NCI-H82 treated with DMSO at 0.1 percent for 48 hours (cell line): ENCODE measurements at regions not wholly inside any gene's neighbourhood (a gene's known extent, or its start where the extent isn't known, plus 50 kb on each side); places are given as distances from the start of the nearest gene placed in this dataset.
"Not testable (repeated sequence)": the region's sequence is repeated elsewhere in the genome, so short reads cannot be mapped to it uniquely, and the experiment has no call there.

Source experiments
- DNase-seq: peaks from one replicate; lab custom pipeline; 2025; ENCODE audit not compliant: unreplicated experiment; lab: John Stamatoyannopoulos, UW

DNA sequence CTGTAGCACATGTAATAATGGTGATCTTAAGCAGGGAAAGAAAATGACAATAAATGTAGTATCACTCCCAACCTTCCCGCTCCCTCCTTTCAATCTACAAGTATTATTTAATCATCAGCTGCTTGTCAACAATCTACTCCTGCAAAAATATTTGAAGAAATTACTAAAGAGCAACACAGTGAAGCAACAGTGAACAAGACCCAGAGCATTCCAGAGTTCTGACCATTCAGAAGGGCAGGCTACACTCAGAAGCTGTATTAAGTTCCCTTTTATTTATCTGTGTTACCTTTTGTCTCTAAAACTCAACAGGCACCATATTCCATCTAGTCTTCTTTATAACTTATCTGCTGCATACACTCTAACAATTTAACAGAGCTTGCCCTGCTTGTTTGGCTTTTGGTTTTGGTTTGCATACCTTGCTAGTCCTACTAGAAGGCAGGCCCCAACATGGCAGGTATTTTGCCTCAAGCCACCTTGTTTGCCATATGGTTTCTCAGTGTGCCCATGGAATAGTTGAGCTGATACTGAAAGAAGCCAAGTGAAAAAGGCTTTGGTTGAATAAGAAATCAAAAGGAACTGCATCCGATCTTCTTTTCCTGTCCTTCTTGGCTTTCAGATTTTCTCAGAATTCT lies 253.9 kb downstream of the CEMIP2 start:
- no peak for DNase-seq

DNA sequence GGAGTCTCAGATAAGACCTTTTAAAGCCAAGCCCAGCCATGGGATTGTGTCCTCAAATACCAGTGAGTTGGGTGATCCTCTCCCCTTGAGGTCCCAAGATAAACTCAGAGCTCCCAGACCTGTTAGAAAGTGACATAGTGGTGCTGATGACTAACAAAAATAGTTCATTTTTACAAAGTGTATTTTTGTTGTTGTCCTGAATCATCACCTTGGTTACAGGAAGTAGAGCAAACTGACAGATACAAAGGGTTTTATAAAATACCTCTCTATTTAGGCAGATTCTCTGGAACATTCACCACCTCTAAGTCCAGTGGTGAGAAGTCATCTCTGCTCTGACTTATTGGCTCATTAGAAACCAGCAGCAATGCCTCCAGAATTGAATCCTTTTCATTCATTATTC lies 259.3 kb downstream of the CEMIP2 start:
- no peak for DNase-seq

DNA sequence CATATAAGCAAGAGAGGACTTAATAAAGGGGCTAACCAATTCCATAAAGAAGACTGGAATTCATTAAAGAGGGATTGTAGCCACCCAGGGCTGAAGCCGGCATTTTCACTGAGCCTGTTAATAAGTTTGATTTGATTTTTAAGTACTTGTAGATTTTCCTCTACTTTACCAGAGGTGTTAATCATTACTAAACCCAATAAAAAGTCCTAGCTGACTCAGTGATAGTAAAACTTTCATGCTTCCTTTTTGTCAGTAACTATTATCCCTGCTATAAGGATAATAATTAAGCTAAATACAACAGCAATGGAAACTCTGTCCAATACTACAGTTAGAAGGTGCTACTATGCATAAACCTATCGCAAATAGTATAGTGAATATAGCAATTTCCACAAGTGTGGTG lies 260.2 kb downstream of the CEMIP2 start:
- DNase-seq = not testable (repeated sequence)

DNA sequence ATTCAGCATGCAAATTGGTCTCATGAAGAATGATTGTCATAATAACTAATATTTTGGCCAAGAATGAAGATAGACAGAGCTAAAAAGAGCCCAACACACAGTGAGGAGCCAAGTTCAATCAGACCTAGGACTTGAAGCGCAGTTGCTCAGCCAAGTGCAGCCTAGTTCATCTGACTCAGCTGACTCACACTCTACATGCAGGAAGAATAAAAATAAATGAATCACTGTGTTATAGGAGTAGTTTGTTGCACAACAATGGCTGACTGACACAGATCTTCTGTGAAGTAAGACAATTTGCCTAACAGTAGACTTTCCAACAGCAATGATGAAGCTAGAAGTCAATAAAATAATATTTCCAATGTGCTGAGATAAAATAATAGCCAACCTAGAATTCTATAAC lies 261.5 kb downstream of the CEMIP2 start:
- no peak for DNase-seq

DNA sequence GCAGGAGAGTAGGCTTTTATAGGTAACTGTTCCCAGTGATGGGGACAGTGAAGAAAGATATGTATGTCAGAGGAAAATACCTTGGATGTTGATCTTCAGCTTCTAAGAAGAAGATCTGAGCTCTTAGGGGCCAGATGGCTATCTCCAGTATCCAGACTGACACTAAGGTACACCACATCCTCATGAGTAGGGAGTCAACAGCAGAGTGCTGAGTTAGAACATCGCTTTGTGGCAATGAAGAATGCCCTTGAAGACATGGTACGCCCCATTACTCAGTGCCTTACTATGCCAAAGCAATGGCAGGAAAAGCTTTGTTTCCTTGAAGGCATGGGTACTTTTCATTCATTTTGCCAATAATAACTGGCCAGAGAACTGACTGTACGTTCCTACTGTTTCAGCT lies 263.7 kb downstream of the CEMIP2 start:
- DNase-seq = no peak

DNA sequence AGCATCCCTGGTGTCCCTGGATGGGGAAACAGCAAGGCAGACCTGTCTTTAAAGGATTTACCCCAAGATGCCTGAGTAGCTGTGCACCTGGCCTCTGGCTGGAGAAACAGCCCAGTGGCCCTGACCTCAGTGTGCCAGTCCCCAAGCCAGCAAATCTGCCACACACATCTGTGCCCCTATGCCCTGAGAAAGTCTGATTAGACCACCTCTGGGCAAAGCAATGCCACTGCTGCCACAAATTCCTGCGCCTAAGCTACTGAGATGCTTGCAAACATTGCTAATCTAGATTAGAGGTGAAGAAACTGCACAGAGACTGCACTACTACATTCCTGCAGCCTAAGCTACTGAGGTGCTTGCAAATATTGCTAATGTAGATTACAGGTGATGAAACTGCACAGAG lies 269.6 kb downstream of the CEMIP2 start:
- DNase-seq = no peak

DNA sequence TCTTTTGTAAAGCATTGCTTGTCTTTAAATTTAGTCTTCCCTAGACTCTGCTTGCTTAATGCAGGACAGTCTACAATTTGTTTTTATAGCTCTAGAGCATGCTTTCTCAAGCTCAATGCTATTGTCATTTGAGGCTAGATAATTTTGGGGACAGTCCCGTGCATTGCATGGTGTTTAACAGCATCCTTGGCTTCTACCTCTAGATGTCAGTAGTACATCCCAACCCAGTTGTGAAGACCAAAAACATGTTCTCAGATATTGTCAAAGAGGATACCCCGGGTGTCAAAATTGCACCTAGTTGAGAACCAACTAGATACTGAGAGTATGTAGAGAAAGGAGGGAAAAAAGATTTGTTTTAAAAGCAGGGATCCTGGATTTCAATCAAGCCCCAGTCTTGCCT lies 277.5 kb downstream of the CEMIP2 start:
- no peak for DNase-seq

DNA sequence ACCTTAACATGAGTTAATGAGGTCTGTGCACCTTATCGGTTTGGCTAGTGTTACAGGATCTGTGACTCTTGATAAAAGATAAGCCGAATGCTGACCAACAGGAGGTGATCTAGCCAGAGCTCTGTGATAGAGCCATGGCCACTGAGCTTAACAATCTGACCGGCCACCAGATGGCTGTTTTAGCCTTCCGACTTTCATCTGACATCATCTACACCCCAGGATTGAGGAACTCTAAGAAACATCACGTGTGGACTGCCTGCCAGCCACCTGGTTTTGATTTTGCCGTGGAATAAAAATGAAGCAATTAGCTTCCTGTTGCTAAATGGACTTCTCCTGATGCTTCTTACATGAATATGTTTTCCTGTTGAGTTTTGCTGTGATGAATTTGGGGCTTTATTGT lies 281.3 kb downstream of the CEMIP2 start:
- no peak for DNase-seq

DNA sequence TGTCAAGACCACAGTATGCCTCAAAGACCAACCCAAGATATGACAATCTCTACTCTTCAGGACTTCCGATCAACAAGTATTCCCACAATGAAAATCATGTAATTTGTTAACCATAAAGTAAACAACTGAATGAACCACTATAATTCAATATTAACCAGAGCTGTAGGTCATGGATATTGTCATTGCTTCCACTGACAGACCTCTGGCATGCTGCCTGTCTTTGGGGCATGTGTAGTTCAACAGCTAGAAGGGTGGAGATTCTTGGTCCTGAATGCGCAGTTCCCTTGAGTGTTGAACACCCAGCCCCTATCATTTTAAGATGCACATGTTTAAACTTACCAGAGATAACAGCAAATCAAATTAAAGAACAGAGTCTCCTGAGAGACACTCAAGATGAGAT lies 283.0 kb downstream of the CEMIP2 start:
- DNase-seq = no peak

DNA sequence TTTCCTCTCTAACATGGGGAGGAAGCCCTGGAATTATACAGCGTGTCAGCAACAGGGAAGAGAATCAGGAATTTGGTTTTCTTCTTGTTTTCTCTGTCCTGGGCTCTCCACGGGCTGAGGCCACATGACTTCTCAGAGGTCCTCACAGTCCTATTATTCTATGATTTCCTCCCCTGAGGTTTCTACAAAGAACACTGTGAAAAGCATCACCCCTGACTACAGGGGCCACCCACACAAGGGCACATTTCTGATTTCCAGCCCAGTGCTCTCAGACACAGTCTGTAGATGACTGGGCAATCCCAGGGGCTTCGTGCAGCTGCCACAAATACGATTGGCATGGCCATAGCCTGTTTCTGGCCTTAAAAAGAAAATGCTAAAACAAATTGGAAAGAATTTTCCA lies 284.9 kb downstream of the CEMIP2 start:
- DNase-seq = no peak

DNA sequence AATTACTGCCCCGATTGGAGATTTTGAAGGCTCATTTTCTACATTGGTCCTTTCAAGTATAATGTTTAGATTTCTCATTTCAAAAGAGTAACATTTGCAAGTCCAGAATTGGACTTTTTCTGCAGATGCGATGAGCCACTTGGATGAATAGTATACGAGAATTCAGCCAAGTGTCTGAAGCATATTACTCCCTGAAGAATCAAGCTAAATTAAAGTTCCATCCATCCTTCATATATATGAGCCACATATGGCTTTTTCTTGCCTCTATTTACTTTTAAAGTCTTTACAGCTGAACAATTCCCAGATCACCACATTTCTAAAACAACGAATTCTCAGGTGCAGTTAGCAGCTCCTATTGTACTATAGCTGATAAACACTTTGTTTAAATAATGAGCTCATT lies 288.7 kb downstream of the CEMIP2 start:
- DNase-seq = no peak

DNA sequence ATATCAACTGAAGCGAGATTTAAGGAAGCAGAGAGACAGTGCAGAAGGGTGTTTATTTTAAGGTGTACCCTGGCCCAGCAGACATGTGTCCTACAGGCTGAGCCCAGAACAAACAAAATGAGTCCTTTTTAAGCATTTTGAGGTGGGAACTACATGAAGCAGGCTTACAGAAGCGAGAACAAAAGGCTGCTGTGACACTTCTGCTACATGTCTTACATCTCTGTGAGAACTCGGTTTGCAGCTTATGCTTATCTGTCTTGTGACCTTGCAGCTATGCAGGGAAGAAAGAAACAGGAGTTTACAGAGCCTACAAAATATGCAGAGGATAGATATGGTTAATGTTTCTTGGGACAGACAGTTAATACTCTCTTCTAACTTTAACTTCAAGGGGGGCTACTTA lies 295.9 kb downstream of the CEMIP2 start:
- no peak for DNase-seq

DNA sequence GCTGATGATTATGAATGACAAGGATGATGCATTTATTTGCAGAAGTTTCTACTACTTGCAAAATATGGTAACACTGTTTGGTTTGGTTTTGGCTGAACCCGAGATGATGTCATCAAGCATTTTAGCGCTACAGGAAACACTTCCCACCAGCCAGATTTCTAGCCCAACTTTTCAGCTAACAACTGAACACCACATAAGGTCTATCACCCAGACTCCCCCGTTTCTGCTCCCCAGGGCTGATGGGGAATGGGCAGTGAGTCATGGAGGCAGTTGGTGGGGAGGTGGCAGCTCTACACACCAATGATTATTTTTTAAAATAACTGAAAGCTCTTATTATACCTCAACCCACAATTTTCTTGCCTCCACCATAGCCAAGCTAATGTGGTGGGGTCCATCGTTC lies 302.9 kb downstream of the CEMIP2 start:
- no peak for DNase-seq

DNA sequence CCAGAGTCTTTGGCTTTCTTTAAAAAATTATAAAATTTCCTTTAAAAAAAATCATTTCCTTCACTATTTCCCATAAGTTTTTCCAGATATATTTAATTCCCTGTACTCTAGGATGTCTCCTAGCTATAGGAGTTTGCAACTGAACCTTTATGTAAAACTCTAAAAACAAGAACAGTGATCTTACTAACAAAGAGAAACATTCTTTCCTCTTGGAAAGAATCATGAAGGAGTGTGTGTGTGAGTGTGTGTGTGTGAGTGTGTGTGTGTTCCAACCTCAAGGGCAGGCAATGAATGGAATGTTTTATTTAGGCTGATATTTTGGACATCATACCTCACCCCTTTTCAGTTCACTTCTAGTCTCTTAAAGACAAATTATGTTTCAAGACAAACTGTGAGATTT lies 309.2 kb downstream of the CEMIP2 start:
- DNase-seq = no peak

DNA sequence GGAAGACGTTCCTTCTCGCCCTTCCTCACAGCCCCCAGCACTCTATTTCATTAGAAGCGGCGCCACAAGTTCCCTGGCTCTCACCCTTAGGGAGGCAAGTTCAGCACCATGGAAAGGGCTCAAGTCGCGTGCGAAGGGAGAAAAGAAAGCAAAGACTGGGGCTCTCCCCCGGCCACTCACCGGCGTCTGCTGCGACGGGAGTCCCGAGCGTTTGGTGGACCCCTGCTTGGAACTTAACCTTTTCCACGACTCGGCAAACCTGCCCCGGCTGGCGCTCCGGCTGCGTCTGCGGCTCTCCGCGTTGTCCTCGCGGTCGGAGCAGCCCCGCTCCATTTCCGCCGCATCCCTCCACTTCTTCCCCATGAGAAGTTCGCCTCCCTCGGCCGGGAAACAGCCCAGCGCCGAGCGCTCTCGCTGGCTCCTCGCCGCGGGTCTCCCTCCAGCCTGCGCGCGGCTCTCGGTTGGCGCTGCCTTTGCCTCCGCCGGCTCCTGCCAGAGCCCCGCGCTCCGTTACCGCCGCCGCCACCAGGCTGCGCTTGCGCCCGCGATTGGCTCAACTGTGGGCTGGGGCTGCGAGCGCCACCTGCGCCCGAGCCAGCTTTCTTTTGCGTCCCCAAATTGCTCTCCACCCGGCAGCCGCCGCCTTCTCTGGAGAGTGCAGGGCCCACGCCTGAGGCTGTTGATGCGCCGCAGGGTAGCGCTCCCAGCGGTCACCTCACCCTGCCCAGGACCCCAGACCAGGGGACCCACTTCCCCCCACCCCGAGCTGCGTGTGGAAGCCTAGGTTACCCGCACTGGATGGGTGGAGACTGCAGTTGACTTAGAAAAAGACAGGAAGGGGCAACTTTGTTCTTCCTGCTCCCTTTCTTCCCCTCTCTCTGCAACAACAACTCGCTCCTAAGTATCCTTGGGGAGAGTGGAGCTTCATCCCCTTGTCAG lies 321.6 kb downstream of the CEMIP2 start:
- DNase-seq = peak; percentile 33

DNA sequence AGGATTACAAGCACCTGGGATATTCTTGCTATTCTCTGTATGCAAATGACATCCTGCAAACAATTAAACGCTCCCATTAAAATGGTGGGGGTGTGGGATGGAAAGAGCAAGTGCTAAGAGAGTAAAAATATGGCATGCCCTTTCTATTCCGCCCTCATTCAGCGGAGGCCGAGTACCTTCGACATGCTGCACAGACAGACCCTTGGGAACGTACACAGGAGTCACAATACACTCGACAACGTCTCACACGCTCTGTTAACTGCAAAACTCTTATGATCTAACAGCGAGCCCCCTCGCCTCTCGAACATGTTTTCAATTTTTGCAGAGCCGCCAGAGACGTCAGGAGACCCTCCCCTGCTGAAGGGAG lies 322.2 kb downstream of the CEMIP2 start:
- DNase-seq = no peak

DNA sequence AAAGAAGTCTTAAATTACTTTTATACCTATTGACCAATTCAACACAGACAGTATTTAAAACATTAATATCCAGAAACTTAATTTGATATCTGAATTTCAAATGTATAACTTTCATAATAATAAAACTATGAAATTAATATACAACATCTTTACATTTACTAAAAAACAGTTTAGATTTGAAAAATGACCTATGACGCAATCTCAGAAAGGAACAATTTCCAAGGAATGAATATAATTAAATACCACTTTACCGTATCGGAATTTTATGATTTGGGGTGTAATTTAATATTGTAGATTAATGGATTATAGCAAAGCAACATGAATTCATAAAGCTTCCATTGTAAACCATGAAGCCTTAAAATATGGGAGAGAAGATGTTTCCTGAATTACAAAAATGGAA lies 321.5 kb upstream of the TRPM3 start:
- DNase-seq = no peak

DNA sequence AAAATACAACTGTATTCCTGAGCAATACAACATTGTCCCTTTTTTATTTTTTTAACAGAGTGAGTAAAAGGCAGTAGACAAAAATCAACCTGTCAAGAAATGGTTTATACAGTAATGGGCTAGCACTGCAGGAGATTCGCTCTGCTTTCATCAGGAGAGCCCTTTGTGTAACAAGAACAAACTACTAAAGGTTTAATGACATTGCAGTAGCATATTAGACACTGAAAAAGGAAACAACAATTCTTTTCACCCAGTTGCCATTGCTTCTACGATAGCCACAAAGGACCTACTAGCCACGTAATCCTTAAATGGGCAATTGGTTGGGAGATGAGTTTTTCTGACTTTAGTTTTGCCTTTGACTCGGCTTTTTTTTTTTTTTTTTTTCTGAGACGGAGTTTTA lies 319.8 kb upstream of the TRPM3 start:
- DNase-seq = no peak

DNA sequence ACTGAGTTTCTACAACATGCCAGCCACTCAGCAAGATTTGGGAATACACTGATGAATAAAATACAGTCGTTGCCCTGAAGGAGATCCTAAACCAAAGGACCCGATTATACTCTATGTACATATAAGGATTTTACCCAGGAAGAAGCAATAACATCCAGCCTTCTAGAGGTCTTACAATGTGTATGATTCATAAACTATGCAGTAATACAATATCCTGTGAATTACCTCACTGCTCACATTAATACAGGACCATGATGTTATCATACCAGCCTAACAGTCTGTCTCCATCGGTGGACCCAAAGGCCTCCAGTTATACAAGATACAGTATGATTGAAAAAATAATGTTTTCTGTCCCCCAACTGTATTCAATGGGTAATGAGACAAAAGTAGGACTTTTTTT lies 310.5 kb upstream of the TRPM3 start:
- no peak for DNase-seq

DNA sequence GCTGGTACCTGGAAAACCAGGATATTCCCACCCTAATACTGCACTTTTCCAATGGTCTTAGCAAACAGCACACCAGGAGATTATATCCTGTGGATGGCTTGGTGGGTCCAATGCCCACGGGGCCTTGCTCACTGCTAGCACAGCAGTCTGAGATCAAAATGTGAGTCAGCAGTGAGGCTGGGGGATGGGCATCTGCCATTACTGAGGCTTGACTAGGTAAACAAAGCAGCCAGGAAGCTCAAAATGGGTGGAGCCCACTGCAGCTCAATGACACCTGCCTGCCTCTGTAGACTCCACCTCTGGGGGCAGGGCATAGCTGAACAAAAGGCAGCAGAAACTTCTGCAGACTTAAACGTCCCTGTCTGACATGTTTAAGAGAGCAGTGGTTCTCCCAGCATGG lies 285.9 kb upstream of the TRPM3 start:
- DNase-seq = not testable (repeated sequence)

DNA sequence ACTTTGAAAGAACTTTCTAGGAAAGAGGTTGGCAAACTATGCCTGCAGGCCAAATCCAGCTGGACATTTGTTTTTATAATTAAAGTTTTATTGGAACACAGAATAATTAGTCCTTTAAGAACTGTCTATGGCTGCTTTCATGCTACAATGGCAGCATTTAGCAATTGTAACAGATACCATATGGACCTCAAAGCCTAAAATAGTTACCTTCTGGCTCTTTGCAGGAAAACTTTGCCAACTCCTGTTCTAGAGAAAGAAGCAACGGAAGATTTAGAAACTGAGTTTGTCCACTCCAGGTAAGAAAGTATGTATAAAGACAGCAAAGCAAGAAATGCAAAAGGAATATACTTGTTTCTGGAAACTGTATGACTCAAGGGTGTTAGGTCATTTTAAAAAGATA lies 281.7 kb upstream of the TRPM3 start:
- DNase-seq = no peak

DNA sequence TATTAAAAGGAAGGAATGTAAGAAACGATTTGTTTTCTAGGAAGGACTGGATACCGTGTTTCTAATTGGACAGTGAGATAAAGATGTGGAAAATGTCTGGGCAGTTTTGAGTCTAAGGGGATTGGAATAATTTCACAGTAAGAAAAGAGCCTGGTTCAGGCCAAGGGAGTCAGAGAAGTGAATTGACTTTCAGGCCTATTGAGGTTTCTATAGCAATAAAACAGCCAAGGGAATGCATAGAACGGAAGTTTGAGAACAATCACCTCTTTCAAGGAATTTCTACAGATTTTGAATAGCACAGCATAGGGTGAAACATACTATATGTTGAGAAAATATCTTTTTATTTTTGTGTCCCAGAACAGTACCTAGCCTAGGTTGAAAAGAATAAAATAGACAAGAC lies 271.6 kb upstream of the TRPM3 start:
- no peak for DNase-seq

DNA sequence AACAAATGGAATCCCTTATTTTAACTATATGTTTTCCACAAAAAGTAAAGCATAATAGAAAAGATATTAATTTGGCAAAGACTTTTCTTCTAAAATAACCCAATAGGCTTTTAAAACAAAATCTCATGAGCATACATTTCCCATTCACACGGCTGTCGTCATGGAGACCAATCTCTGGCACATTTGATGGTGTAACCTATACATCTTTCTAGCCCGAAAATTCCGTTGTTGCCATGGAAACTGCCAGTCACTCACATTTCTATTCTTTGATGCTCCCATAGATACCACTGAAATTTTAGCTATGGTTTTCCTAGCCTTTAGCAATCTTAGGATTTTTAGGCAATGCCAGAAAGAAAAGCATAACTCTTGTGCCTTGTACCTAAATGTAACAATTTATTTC lies 262.9 kb upstream of the TRPM3 start:
- no peak for DNase-seq
